Spleen (tissue), 11 donors: ENCODE measurements at regions not wholly inside any gene's neighbourhood (a gene's known extent, or its start where the extent isn't known, plus 50 kb on each side); places are given as distances from the start of the nearest gene placed in this dataset.
"Not testable (repeated sequence)": the region's sequence is repeated elsewhere in the genome, so short reads cannot be mapped to it uniquely, and the experiment has no call there.

ENCODE experiments used
- DNase-seq: peaks from one replicate; pipeline ENCODE4 v3.0.0-alpha.2; 2020
- H3K27ac ChIP-seq, 8 donors: fragments of 200-600 bp; sonication (generic) in 7 of 8; 1 replicate in 4 of 8; 2 replicates in 4 of 8; pipeline versions ENCODE4 v1.5.0 to v1.8.0; 2016 to 2021; ENCODE audit warnings: inconsistent platforms in 4 of 8, mild to moderate bottlenecking in 4 of 8, moderate library complexity in 1 of 8
- H3K27me3 ChIP-seq, 7 donors: fragments of 200-600 bp; sonication (generic) in 6 of 7; replicated peaks in 1 of 7; 1 replicate in 4 of 7; 2 replicates in 3 of 7; pipeline versions ENCODE4 v1.5.0 to v1.8.0; 2016 to 2021; ENCODE audit warnings: inconsistent platforms in 3 of 7, mild to moderate bottlenecking in 1 of 7
- H3K36me3 ChIP-seq, 6 donors: fragments of 200-600 bp; sonication (generic) in 5 of 6; 1 replicate in 4 of 6; 2 replicates in 2 of 6; pipeline versions ENCODE4 v1.5.0 to v1.8.0; 2016 to 2021; ENCODE audit warnings: inconsistent platforms in 2 of 6
- H3K4me1 ChIP-seq, 6 donors: fragments of 200-600 bp; sonication (generic) in 5 of 6; 1 replicate in 3 of 6; 2 replicates in 3 of 6; pipeline versions ENCODE4 v1.5.0 to v1.8.0; 2016 to 2021; ENCODE audit warnings: inconsistent platforms in 3 of 6
- H3K4me3 ChIP-seq, 8 donors: fragments of 200-600 bp; sonication (generic) in 7 of 8; 1 replicate in 4 of 8; 2 replicates in 4 of 8; pipeline versions ENCODE4 v1.5.0 to v1.8.0; 2016 to 2021; ENCODE audit warnings: inconsistent platforms in 4 of 8, mild to moderate bottlenecking in 4 of 8, moderate library complexity in 2 of 8
- H3K9me3 ChIP-seq, 8 donors: fragments of 200-600 bp; sonication (generic) in 7 of 8; 1 replicate in 4 of 8; 2 replicates in 4 of 8; pipeline versions ENCODE4 v1.5.0 to v1.8.0; 2016 to 2021; ENCODE audit warnings: inconsistent platforms in 4 of 8
- POLR2A ChIP-seq, 3 donors: fragments of 450-650 bp; IDR thresholded peaks; one replicate each; pipeline ENCODE4 v1.5.1; 2017; ENCODE audit warnings: antibody characterized with exemption in 3 of 3, mild to moderate bottlenecking in 1 of 3
- POLR2AphosphoS5 ChIP-seq, 3 donors: sonication (generic); formaldehyde crosslinking; IDR thresholded peaks; one replicate each; pipeline ENCODE4 v1.5.1; 2017; ENCODE audit warnings: antibody characterized with exemption in 3 of 3
- WGBS, 5 donors: extraction: QIAGEN DNeasy Blood & Tissue Kit in 3 of 5; methylation state at CpG; one replicate each; pipeline versions ENCODE4 v1.1.5 to v1.1.7; 2013 to 2018; 5-methylcytosine and 5-hydroxymethylcytosine counted together
- intact Hi-C: fragments of 100-400 bp; cut with DNase I; formaldehyde crosslinking; loops from one replicate; pipeline ENCODE4 v1.15.0; 2023; ENCODE audit warnings: low total_unique reads
- TF ChIP-seq, protein P1 (sequence below), 11 experiments: fragments of 200-600 bp in 7 of 11; fragments of 450-650 bp in 4 of 11; sonication (generic) in 4 of 11; IDR thresholded peaks in 8 of 11; conservative IDR thresholded peaks in 3 of 11; 1 replicate in 7 of 11; 2 replicates in 4 of 11; pipeline versions ENCODE4 v1.4.0 to v1.8.0; 2016 to 2021; ENCODE audit warnings: antibody characterized with exemption in 11 of 11, inconsistent platforms in 4 of 11, mild to moderate bottlenecking in 1 of 11
- donor health status: healthy with polysubstance abuse.
- donor health status: DM: no; HTN: no; CAD: no; lungs with moderate emphysema.
- donor health status: DM: no; HTN: no; CAD: no.
- donor health status: Bipolar disorder and iron deficiency.
- donor health status: healthy.
- donor health status: DM: no; HTN: no; CAD: no.
- donor health status: DM: yes; HTN: yes; CAD: no.

DNA sequence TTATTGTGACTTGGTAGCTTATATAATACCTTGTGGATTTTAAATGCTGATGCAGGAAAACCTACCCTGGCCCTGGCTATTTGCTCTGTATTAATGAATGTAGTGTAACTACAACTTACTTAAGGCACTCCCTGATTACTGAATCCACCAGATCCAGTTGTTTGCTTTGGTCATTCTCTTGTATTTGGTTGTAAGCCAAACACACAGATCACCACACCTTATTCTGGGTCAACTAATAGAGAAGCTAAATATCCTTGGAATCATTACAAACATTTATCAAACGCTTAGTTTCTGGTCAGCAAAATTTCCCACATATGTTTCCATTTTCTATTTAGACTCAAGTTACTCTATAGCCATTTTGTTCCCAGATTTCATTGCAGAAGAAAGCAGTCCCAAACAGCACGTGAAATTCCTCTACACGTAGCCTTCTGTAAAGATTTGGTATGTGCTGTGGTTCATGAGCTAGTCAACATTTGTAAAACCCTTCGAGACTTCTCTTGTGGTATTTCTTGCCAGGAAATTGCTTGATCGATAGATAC, 322.6 kb downstream of the MEX3B start:
- WGBS, 5 donors: 71 to 81% (median 72%) methylated on average over 5 of the region's 5 CpGs
- Histone ChIP-seq H3K9me3 (peaks cover 0 to 7% (median 0%) of the 10 kb centered on the region in 8 donors), H3K36me3 (no peaks in the 10 kb centered on the region), H3K27me3 (no peaks in the 10 kb centered on the region), H3K4me1 (no peaks in the 10 kb centered on the region), H3K4me3 (no peak overlapping the region), H3K27ac (no peak overlapping the region)
- DNase-seq: no peak
- TF ChIP-seq POLR2AphosphoS5 (IDR thresholded peaks at IDR 0.05): no peak
- no peak for TF ChIP-seq POLR2A (IDR thresholded peaks at IDR 0.05)
- TF ChIP-seq, protein P1, sequence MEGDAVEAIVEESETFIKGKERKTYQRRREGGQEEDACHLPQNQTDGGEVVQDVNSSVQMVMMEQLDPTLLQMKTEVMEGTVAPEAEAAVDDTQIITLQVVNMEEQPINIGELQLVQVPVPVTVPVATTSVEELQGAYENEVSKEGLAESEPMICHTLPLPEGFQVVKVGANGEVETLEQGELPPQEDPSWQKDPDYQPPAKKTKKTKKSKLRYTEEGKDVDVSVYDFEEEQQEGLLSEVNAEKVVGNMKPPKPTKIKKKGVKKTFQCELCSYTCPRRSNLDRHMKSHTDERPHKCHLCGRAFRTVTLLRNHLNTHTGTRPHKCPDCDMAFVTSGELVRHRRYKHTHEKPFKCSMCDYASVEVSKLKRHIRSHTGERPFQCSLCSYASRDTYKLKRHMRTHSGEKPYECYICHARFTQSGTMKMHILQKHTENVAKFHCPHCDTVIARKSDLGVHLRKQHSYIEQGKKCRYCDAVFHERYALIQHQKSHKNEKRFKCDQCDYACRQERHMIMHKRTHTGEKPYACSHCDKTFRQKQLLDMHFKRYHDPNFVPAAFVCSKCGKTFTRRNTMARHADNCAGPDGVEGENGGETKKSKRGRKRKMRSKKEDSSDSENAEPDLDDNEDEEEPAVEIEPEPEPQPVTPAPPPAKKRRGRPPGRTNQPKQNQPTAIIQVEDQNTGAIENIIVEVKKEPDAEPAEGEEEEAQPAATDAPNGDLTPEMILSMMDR (IDR thresholded peaks at IDR 0.05 in 8 of 11, conservative IDR thresholded peaks at IDR 0.05 in 3 of 11): no peak
- intact Hi-C loops: no loop called here

DNA sequence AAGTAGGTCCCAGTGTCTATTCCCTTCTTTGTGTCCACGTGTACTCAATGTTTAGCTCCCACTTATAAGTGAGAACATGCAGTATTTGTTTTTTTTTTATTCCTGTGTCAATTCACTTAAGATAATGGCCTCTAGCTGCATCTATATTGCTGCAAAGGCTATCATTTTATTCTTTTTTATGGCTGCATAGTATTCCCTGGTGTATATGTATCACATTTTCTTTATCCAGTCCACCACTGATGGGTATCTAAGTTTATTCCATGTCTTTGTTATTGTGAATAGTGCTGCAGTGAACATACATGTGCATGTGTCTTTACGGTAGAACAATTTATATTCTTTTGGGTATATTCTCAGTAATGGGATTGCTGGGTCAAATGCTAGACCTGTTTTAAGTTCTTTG, 329.4 kb downstream of the MEX3B start:
- H3K4me1 ChIP-seq, H3K9me3 ChIP-seq, H3K36me3 ChIP-seq, DNase-seq, H3K27ac ChIP-seq, intact Hi-C loops, H3K4me3 ChIP-seq, H3K27me3 ChIP-seq: not testable (repeated sequence)
- WGBS, 5 donors: 86 to 94% (median 89%) methylated on average over 2 of the region's 2 CpGs

DNA sequence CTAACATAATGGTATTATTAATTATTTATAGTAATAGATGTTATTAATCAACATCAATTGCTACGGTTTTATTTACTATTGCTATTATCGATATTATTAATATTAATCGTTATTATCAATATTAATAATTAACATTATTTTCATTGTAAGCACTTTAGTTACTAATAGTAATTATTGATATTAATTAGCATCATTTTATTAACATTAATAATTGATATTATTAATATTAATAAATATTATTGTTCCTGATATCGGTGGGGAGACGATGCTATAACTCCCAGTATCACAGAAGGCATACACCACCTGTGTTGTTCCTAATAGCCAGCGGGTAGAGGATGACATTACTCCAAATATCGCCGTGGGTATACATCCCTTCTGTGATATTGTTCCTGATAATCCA, 335.5 kb downstream of the MEX3B start:
- intact Hi-C loops: no loop called here
- no peaks in the 10 kb centered on the region for H3K36me3 ChIP-seq

DNA sequence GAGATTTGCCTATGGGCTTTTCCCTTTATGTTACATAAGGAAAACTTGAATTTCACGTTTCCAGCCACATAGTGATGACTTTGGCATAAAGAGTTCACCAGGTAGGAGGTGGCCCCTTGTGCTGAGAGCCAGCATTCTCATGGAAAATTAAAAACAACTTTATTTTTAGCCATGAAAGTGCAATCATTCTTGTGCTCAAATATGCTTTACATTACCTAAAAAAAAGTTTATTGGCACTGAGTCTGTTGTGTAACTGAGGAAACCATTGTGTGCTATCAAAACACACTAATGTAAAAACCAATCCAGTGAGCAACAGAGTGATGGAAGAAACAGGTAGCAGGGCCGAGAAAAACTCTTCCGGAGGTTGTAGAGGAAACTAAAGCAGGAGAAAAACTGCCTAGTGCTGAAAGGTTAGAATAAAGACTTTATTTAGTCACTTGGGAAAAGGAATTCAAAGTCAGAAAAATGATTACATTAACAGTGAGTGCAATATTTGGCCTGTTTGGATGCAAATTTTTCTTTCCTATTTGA, 332.9 kb upstream of the TMC3 start:
- H3K4me3 ChIP-seq, H3K9me3 ChIP-seq, H3K27ac ChIP-seq, intact Hi-C loops, H3K27me3 ChIP-seq, H3K36me3 ChIP-seq, DNase-seq, H3K4me1 ChIP-seq: not testable (repeated sequence)
- 64 to 86% (median 76%) methylated on average over 3 of the region's 3 CpGs for WGBS, 5 donors

More for the DNA sequence above, 335.5 kb downstream of the MEX3B start:
- TF ChIP-seq POLR2AphosphoS5 (IDR thresholded peaks at IDR 0.05) (no peak), POLR2A (IDR thresholded peaks at IDR 0.05) (no peak)
- TF ChIP-seq, protein P1 (IDR thresholded peaks at IDR 0.05 in 8 of 11, conservative IDR thresholded peaks at IDR 0.05 in 3 of 11): no peak
- peaks cover 0 to 2% (median 0%) of the 10 kb centered on the region in 8 donors for H3K9me3 ChIP-seq
- no peak for DNase-seq
- no peak overlapping the region for H3K4me3 ChIP-seq
- H3K27me3 ChIP-seq: peaks cover 0 to 4% (median 0%) of the 10 kb centered on the region in 7 donors
- no peak overlapping the region for H3K27ac ChIP-seq
- WGBS, 5 donors: 93 to 98% (median 96%) methylated on average over 8 of the region's 8 CpGs
- H3K4me1 ChIP-seq: no peaks in the 10 kb centered on the region

DNA sequence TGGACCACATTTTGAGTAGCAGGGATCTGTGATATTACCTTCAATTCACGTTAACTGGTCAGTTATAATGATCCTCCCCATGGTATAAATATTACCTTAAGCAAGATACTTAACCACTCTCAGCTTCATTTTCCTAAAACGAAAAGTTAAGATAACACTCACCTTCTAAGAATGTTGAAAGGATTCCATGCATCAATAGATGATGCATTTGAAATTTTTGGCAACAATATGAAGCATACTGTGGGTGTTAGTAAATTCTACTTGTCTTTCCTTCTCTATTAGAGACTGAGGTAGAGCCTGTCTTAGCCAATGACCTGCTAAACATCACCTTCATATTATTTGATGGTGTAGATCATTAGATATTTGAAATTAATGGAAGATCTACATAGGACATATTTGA, 331.7 kb upstream of the TMC3 start:
- H3K27ac ChIP-seq, DNase-seq, H3K4me3 ChIP-seq, H3K36me3 ChIP-seq, intact Hi-C loops, H3K9me3 ChIP-seq, H3K27me3 ChIP-seq, H3K4me1 ChIP-seq: not testable (repeated sequence)
- 68 to 92% (median 76%) methylated on average over 2 of the region's 2 CpGs for WGBS, 5 donors

DNA sequence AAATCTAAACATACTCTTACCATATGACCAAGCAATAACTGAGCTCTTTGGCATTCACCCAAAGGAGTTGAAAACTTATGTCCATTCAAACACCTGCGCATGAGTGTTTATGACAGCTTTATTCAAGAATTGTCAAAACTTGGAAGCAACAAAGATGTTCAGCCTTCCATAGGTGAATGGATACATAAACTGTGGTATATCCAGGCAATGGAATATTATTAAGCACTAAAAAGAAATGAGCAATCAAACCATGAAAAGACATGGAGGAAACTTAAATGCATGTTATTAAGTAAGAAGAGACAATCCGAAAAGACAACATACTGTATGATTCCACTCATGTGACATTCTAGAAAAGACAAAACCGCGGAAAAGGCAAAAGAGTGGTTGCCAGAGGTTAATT, 312.0 kb upstream of the TMC3 start:
- intact Hi-C loops: no loop called here
- WGBS, 5 donors: 64 to 94% (median 81%) methylated on average over 4 of the region's 4 CpGs
- TF ChIP-seq, protein P1 (IDR thresholded peaks at IDR 0.05 in 8 of 11, conservative IDR thresholded peaks at IDR 0.05 in 3 of 11): no peak
- no peak for TF ChIP-seq POLR2AphosphoS5 (IDR thresholded peaks at IDR 0.05)
- TF ChIP-seq POLR2A (IDR thresholded peaks at IDR 0.05): no peak
- Histone ChIP-seq H3K4me1 (no peaks in the 10 kb centered on the region), H3K27me3 (no peaks in the 10 kb centered on the region), H3K27ac (no peak overlapping the region), H3K36me3 (no peaks in the 10 kb centered on the region), H3K9me3 (peaks cover 0 to 27% (median 9%) of the 10 kb centered on the region in 8 donors), H3K4me3 (no peak overlapping the region)
- DNase-seq: no peak
